GM21723 (cell line): ENCODE measurements at regions not wholly inside any gene's neighbourhood (a gene's known extent, or its start where the extent isn't known, plus 50 kb on each side); places are given as distances from the start of the nearest gene placed in this dataset.
"Not testable (repeated sequence)": the region's sequence is repeated elsewhere in the genome, so short reads cannot be mapped to it uniquely, and the experiment has no call there.

Experiments used
- ATAC-seq: cut with Tn5 transposase; IDR thresholded peaks from one replicate; pipeline ENCODE4 v1.9.1; 2021; ENCODE audit warnings: mild to moderate bottlenecking, moderate library complexity; ENCODE audit not compliant: unreplicated experiment

DNA sequence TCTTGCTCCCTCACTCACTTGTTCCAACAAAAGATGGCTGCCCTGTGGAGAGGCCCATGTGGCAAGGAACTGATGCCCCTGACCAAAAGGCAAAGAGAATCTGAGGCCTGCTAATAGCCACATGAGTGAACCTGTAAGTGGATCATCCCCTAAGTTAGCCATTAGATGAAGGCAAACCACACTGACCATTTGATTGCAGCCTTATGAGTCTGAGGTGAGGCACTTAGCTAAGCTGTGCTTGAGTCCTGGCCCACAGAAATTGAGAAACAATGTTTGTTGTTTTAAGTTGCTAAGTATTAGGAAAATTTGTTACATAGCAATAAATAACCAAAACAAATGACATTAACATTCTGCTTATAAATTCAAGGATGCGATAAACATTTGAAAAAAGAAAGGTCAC, 100.1 kb upstream of the BET1 start:
- no peak for ATAC-seq

DNA sequence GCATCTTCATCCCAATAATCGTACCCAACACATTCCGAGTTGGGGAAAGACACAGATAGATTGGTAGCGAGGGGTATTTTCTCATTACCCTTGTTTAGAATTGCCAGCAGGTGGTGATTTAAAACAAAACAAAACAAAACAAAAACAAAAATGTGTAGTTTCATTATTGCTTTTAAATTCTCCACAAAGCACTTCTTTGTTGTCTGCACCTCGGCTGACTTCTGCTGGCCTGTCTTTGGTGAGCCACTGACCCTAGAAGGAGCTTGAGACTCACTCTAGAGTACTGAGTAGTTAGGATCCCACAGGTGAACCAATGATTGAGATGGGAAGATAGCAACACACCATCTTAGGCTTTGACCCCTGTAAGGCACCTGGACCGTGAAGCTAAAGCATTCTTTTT, 105.4 kb upstream of the BET1 start:
- no peak for ATAC-seq

DNA sequence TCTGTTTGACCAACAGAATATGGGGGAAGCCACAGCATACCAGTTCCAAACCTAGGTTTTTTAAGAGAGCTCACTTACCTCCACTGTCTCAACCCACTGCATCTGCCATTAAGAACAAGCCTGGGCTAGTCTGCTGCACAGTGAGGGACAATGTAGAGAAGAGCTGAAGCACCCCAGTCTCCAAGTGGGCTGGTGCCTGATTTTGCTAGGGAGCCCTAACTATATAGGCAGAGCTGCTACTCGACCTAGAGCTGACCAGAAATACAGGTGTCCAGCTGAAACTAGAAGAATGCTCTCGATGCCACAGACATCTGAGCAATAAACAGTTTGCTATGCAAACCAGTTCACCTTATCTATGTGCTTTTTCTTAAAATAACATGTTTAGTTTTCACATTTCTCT, 106.9 kb upstream of the BET1 start:
- no peak for ATAC-seq

DNA sequence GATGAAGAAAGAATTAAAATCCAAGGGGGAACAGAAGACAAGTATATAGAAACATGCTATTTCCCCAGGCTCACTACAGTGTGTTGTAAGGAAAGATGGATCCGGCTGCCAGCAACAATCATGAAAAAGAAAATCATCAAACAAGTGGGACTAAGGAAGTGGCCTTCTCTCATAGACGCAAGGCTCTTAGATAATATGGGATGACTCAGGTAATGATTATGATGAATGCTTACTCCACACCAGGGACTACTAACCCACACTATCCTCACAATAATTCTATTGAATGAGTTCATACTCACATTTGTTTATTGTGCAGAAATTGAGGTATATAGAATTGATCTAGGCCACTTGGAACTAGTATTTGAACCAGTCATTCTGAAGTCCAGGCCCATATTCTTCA, 111.2 kb upstream of the BET1 start:
- no peak for ATAC-seq

DNA sequence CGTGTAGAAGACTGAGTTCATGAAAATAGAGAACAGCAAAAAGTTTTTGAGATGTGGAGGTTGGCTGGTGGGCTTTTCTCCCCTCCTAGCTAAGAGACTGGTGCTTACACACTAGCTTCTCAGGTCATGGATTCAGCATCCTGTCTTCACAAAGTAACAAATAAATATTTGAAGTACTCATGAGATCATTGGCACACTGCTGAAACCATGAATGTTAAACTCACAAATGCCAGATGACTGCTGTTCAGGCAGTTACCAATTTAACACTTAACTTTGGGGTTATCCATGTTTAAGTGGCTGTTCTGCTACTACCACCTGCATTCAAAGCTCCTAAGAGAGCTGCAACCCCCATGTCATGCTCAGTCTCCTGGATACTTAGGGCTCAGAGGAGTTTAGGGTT, 119.0 kb upstream of the BET1 start:
- no peak for ATAC-seq

DNA sequence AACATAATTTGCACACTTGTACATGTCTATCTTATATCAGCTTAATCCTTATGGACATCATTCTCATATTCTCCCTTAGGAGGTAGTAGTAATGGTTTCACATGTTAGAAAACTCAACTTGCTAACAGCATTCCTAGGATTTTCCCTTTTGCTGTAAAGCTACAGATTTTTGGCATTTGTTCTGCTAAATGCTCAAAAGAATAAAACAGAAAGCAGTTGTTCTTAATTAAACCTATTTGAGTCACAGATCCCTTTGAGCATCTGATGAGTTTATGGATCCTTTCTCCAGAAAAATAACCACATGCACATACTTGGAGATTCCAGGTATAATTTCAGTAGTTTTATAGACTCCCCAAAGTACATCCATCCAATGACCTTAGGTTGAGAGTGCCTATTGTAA, 122.9 kb upstream of the BET1 start:
- ATAC-seq = no peak

DNA sequence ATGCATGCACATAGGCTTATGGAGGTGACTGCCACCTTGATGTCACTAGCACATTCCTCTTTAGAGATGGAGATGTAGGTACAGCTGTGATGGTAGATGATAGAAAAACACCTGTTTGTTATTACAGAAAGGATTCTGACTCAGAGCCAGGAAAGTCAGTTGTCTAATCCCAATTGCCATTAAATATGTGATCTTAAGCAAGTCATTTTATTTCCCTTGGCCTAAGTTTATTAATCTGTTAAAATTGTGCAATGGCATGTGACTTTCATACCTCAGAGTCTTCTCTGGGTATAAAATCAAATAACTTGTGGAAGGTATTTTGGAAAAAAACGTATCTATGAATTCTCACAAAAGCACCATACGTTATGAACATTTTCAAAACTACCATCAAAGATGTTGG, 123.9 kb upstream of the BET1 start:
- ATAC-seq = no peak

DNA sequence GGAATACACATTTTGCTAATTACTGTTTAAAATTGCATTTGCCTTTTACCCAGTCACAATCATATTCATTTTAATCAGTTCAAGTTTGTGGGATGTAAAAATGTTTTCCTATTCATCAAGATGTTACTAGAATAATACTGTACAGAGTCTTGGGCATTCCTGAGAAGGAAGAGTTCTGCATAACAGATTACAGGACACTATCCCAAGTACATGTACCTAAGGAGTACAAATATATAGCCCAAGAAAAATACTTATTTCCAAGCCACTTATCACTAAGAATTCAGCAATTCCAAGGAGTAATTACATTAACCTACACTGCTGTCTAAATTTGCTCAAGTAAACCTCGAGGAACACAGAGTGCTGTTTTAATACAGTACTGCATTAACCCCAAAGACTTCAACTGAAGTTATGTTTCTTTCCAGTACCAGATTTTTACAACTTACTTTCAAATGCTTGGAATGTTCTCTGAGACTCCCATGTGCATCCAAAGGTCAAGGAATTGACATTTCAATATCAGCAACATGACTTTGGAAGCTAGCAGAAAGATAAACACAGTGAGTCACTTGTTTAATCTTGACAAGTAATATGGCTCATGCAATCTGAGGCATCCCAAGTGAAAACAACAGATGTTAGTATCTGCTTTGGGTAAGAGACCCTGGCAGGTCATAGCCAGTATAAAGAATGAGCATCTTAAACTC, 125.4 kb upstream of the BET1 start:
- no peak for ATAC-seq

DNA sequence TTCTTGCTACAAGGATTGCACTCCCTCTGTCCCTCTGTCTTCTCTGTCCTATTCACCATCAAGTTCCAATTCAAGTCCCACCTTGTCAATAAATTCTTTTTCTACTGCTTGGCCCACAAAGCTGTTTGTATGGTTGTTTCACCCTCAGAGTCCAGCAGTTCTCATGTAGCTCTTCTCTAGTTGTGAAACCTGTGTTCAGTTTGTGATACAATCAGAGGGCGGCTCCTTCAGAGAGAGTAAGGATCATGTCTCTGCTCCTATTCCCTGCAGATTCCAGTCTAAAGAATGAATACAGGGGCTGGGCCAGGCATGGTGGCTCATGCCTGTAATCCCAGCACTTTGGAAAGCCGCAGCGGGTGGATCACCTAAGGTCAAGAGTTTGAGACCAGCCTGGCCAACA, 126.6 kb upstream of the BET1 start:
- no peak for ATAC-seq

DNA sequence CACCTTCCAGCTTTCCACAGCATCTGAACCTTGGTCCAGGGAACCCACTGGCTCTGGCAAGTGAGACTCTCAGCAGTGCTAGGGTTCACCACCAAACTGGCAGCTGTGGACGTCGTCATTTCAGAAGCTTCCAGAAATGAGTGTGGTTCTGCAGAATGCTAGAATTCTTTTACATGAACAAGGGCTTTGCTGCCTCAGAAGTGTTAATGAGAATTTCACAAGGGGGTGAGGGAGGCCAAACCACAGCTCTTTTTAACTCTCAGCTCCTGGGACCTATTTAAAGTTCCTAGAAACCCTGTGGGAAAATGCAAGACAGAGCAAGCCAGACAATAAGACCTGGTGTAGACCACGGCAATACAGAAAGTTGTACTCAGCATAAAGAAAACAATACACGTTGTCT, 129.3 kb upstream of the BET1 start:
- peak; percentile 75 for ATAC-seq

DNA sequence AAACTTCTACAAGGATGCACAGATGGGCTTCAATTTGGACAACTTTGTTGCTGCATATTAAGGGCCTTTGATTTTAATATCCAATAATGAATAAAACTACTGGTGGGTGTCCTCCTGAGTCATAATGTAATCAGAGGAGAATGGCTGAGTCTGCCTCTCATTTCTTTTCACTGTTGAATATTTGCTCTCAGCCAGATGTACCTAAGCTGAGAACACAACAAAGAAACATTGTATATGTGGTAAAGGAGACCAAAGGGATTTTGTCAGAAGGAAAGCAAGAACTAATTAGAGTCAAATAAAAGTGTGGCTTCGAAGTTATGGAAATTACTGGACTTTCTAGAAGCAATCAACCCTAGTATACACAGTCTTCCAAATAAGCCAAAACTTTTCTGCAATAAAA, 131.0 kb upstream of the BET1 start:
- ATAC-seq = no peak

DNA sequence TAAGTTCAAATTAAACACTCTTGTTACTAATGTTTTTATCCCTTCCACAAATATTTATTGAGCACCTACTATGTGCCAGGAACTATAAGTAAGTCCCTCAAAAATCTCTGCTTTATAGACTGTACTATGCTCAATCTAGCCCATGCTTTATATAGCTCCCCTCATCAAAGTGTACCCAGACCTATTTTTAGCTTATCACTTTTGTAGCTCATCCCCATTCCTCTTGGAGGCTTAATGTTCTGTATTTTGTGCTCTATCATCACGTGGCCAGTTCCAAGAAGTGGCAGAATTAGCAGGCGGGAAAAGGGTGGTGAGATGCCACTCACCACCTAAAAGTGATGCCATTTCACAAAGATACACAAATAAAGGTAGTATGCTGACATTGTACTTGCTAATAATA, 138.1 kb upstream of the BET1 start:
- no peak for ATAC-seq

DNA sequence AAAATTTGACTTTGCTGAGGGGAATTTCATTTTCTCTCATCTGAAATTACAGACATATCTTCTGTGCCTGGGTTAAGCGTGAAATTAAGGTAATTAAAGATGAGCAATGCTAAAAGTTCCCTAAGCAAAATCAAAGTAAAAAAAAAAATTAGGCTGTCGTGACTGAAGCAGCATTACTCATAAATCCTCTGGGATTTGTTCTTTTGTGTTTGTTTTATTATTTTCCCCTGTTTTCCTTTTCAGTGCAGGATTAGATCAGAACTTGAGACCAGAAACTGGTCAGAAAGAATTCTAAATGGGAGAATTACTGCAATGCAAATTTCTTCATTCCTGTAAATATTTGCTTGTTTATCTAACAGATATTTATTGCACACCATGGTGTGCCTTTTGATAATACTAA, 141.4 kb upstream of the BET1 start:
- ATAC-seq = no peak

DNA sequence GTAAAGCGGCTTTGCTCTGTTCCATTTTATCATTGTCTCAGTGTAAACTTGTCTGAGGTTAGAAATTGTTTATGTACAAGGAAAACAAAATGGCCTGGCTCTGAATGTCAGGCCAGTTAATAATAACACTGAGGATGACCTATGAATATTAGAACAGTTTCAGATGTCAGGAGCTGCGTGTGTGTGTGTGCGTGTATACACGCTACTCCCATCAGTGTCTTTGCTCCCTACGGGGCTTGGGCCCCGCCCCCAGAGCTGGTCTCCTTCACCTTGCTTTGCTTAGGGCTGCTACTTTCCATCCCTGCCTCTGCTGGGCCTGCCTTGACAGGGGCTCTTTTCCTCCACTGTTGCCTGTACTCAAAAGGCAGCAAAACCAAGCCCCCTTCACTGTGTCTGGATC, 142.3 kb upstream of the BET1 start:
- ATAC-seq = no peak

DNA sequence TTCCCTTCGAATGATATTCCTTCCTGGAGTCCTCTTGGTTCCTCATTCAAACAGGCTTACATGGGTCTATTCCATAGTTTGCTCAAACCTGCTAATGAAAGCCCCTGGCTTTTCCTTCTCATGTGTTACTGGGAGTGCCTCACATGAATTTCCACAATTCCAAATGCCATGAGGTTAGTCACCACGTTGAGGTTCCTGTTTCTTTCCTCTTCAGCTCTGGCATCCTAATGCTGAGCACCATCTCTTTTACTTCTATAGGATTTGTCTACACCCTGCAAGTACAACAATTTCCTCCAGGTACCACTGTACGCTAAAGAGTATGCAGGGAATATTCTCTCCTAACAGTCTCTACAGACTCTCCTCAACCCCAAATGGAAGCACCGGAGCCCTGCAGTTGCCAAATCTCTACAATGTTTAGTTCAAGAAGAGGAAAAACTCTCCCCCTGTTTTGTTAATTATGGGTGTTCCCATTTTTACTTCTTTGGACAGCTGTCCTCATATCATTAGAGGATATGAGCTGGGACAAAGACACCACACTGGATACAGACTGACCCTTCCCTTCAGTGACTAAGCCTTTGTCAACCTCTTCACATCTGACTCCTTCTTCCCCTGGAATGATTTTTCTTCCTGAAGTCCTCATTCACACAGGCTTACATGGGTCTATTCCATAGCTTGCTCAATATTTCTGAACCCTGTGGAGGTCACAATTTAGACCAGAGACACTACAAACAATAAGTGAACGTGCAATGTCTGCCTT, 145.8 kb upstream of the BET1 start:
- no peak for ATAC-seq

DNA sequence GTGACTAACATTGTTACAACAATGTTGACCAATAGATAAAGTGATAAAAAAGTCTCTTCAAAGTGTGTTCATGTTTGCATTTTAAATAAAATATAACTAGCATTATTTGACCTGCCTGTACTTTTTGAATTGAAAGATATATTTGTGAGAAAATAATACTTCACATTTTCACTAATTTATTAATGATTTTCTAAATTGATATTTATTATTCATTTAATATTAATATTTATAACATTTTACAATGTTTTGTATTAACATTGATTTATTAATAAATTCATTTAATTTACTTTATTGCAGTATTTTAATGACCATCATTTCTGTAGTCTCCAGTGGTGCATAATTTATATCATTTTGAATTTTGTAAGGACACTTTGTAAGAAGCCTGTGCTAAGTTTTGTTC, 150.0 kb upstream of the BET1 start:
- ATAC-seq = no peak

DNA sequence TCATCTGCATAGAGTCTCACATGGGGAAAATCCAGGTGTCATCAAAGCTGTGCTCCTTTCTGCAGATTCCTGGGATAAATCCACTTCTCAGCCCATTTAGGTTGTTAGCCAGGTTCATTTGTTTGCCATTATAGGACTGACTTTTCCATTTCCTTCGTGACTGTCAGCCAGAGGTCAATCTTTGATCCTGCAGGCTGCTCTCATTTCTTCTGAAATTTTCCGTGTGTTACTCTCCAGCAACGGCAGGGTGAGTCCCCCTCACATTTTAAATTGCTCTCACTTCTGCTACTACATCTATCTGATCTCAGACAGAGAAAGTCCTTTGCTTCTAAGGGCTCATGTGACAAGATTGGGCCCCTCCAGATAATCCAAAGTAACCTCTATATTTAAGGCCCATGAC, 150.7 kb upstream of the BET1 start:
- peak; percentile 56 for ATAC-seq

DNA sequence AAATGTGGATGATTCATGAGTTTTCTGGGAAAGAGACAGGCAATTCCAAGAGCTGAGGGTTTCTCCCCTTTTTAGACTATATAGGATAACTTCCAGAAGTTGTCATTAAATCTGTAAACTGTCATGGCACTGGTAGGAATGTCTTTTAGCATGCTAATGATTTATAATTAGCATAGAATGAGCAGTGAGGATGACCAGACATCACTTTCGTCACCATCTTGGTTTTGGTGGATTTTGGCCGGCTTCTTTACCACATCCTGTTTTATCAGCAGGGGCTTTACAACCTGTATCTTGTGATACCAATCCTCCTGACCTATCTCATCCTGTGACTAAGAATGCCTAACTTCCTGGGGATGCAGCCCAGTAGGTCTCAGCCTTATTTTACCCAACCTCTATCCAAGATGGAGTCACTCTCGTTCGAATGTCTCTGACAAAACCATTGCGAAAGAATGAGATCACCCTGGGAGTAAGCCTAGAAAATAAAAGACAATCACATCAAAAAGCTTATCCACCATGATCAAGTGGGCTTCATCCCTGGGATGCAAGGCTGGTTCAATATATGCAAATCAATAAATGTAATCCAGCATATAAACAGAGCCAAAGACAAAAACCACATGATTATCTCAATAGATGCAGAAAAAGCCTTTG, 153.6 kb upstream of the BET1 start:
- not testable (repeated sequence) for ATAC-seq

DNA sequence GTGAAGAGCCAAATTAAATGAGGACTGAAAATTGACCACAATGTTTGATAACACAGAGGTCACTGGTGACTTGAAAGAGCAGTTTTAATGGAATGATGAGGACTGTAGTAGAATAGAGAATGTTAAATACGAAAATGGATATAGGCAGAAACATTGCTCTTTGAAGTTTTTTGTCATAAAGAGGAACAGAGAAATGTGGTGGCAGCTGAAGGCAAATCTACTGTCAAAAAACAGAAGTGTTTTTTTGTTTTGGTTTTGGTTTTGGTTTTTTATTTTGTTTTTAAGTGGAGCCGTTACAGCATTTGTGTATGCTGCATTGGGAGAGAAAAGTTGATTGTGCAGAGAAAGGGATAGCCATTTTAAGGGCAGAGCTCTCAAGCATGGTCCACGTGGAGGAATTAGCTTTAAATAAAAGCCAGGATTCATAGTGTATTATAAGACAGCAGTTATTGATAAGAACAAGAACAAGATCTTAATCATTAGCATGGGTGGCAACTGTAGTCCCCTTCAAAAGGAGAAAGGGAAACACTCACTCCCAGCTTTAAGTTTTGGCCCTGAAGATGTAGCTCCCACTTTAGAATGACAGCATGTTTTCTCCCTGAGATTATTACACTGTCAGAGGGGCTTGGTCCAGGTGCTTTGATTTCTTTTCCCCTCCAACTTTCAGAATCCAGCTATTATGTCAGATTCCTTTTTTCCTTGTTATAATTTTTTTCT, 156.7 kb upstream of the BET1 start:
- ATAC-seq = peak; percentile 99

DNA sequence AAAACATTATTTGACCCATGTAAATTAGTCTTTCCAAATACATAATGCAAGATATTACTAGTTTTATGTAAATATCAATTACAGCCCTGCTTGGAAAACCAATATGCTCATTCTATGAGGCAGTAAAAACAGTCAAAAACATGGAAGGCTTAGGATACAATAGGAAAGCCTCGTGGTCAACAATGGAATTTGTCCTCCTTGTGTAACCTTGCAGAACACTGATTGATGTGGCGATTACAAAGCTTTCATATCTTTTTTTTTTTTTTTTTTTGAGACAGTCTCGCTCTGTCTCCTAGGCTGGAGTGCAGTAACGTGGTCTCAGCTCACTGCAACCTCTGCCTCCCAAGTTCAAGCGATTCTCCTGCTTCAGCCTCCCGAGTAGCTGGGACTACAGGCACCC, 157.3 kb upstream of the BET1 start:
- ATAC-seq = no peak

DNA sequence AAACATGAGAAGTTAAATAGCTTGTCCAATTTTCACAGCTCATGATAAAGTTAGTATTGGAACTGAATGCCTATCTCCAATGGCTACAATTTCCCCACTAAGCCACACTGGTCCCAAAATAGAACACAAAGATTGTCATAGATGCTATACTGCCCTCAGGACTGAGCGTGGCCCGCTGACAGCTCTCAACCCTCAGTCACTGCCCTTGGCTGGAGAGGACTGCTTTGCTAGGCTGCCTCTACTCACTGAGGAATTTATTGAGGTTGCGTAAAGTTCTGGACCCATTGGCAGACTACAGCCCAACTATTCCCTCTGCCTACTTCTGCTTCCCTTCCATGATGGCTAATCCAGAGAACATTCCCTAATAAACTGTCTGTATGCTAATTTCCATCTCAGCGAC, 165.5 kb upstream of the BET1 start:
- no peak for ATAC-seq

DNA sequence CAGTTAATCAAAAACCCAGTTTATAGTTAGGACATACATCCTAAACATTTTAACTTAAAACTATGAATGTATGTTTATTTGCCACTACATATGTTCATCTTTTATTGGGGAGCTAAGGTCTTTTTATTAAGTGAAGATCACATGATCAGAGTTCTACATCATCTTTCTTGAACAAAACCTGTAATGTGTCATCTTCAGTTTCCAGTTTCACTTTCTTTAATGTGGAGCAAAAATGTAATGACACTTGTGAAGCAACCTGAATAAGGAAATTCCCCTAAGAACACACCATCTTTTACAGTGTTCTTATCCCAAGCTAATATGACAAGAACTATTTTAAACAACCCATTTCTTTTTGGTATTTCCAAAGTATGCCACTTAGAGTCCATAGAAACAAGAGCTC, 166.7 kb upstream of the BET1 start:
- peak; percentile 89 for ATAC-seq
